HepG2 (cell line): ENCODE measurements at regions not wholly inside any gene's neighbourhood (a gene's known extent, or its start where the extent isn't known, plus 50 kb on each side); places are given as distances from the start of the nearest gene placed in this dataset.

ENCODE experiments used
- ATAC-seq: fragments of 200-7000 bp; cut with Tn5 transposase; 3 replicates; pipeline ENCODE4 v1.9.1; 2020; ENCODE audit warnings: mild to moderate bottlenecking, moderate library complexity
- BruUV-seq: library from RNA; stranded (reverse); fragments of 400-500 nt; replicated peaks from 2 replicates; lab custom pipeline; 2021; lab: Mats Ljungman, UMichigan
- CTCF ChIA-PET: fragments of 300-600 bp; formaldehyde crosslinking; extraction: SDS; loops from one replicate; lab custom pipeline; 2021; ENCODE audit warnings: low total read pairs, inconsistent platforms, low intra/inter-chr PET ratio; lab: Yijun Ruan, JAX
- POLR2A ChIA-PET: fragments of 350-600 bp; sonication (Branson Sonifier 250); formaldehyde crosslinking; loops from one replicate; lab custom pipeline; 2020; ENCODE audit warnings: antibody characterized with exemption, inconsistent platforms; lab: Yijun Ruan, JAX
- DNase-seq: peaks from one replicate; pipeline ENCODE4 v3.0.0-alpha.2; 2015; ENCODE audit warnings: low spot score
- FAIRE-seq: peaks from 3 replicates; lab custom pipeline; 2011; peaks lifted over from hg19 to GRCh38; lab: Jason Lieb, UNC
- H2AFZ ChIP-seq: one replicate; pipeline ENCODE4 v1.6.1; 2011; ENCODE audit warnings: low read length, inconsistent platforms
- H3K27ac ChIP-seq: fragments of 300-600 bp; 3 replicates; pipeline ENCODE4 v1.8.0; 2011; ENCODE audit warnings: mixed run types, mild to moderate bottlenecking, mixed read lengths, low read length, inconsistent platforms; ENCODE audit not compliant: insufficient read depth; ENCODE audit errors: extremely low read length
- H3K27me3 ChIP-seq, 2 experiments: fragments of 200-600 bp in 1 of 2; 2 replicates in 1 of 2; 3 replicates in 1 of 2; pipeline versions ENCODE4 v1.6.0 to v1.8.0; 2011; ENCODE audit warnings: low read length in 2 of 2, mild to moderate bottlenecking in 2 of 2, moderate library complexity in 2 of 2, inconsistent platforms in 1 of 2; ENCODE audit not compliant: insufficient read depth in 2 of 2, control insufficient read depth in 1 of 2
- H3K36me3 ChIP-seq, 2 experiments: fragments of 200-600 bp in 1 of 2; replicated peaks in 1 of 2; 2 replicates in 1 of 2; 3 replicates in 1 of 2; pipeline versions ENCODE4 v1.5.1 to v1.8.0; 2011; ENCODE audit warnings: low read length in 2 of 2, inconsistent platforms in 1 of 2; ENCODE audit not compliant: insufficient read depth in 2 of 2, control insufficient read depth in 1 of 2
- H3K4me1 ChIP-seq: 2 replicates; pipeline ENCODE4 v1.5.1; 2012; ENCODE audit warnings: low read length, inconsistent platforms; ENCODE audit not compliant: insufficient read depth
- H3K4me2 ChIP-seq: 2 replicates; pipeline ENCODE4 v1.6.0; 2011; ENCODE audit warnings: low read depth, low read length, inconsistent platforms
- H3K4me3 ChIP-seq, 3 experiments: fragments of 200-600 bp in 1 of 3; sonication (generic), shearing (Covaris generic) in 1 of 3; replicated peaks in 1 of 3; 2 replicates each; pipeline ENCODE4 v1.5.1; 2011 to 2016; ENCODE audit warnings: low read length in 3 of 3, inconsistent platforms in 2 of 3, low read depth in 2 of 3, mild to moderate bottlenecking in 2 of 3, control low read depth in 1 of 3, mixed read lengths in 1 of 3; ENCODE audit not compliant: insufficient read depth in 1 of 3
- H3K79me2 ChIP-seq: one replicate; pipeline ENCODE4 v1.6.1; 2011; ENCODE audit warnings: low read length, inconsistent platforms; ENCODE audit not compliant: insufficient read depth
- H3K9ac ChIP-seq: 2 replicates; pipeline ENCODE4 v1.6.0; 2011; ENCODE audit warnings: mild to moderate bottlenecking, low read depth, low read length, inconsistent platforms; ENCODE audit not compliant: insufficient read depth
- H3K9me3 ChIP-seq: 2 replicates; pipeline ENCODE4 v1.5.1; 2012; ENCODE audit warnings: mild to moderate bottlenecking, low read length
- H4K20me1 ChIP-seq: 2 replicates; pipeline ENCODE4 v1.6.0; 2011; ENCODE audit warnings: inconsistent platforms, mild to moderate bottlenecking, low read length, moderate library complexity; ENCODE audit not compliant: insufficient read depth
- ADNP ChIP-seq: sonication (generic); formaldehyde crosslinking; IDR thresholded peaks from 2 replicates; pipeline ENCODE4 v1.4.0; 2020; ENCODE audit warnings: missing genetic modification reagents
- AGO1 ChIP-seq: fragments of 200-400 bp; formaldehyde crosslinking; IDR thresholded peaks from 2 replicates; pipeline ENCODE4 v1.6.1; 2017; ENCODE audit warnings: mild to moderate bottlenecking, low read depth, low read length, moderate library complexity; ENCODE audit not compliant: poor library complexity, severe bottlenecking
- ATF4 ChIP-seq, 2 experiments: fragments of 450-650 bp in 1 of 2; sonication (generic) in 1 of 2; formaldehyde crosslinking; IDR thresholded peaks; 2 replicates each; pipeline versions ENCODE4 v1.5.0 to v1.8.0; 2020 to 2022; ENCODE audit warnings: mild to moderate bottlenecking in 1 of 2, missing genetic modification reagents in 1 of 2
- GTF2F1 ChIP-seq: fragments of 150-350 bp; IDR thresholded peaks from 2 replicates; pipeline ENCODE4 v1.6.1; 2014; ENCODE audit warnings: low read length
- JUND ChIP-seq: sonication (generic); formaldehyde crosslinking; IDR thresholded peaks from 2 replicates; pipeline ENCODE4 v1.8.0; 2022; ENCODE audit warnings: mild to moderate bottlenecking, missing genetic modification reagents
- MED1 ChIP-seq: sonication (generic); formaldehyde crosslinking; IDR thresholded peaks from 2 replicates; pipeline ENCODE4 v1.4.0; 2020; ENCODE audit warnings: missing genetic modification reagents
- PRMT3 ChIP-seq: sonication (generic); formaldehyde crosslinking; IDR thresholded peaks from 2 replicates; pipeline ENCODE4 v1.8.1; 2022; ENCODE audit warnings: low read depth, mild to moderate bottlenecking, moderate library complexity, missing genetic modification reagents, borderline replicate concordance
- TAF15 ChIP-seq: fragments of 200-400 bp; formaldehyde crosslinking; IDR thresholded peaks from one replicate; pipeline ENCODE4 v1.6.1; 2018; ENCODE audit warnings: mild to moderate bottlenecking, low read depth, low read length; ENCODE audit not compliant: poor library complexity, severe bottlenecking
- ZBTB42 ChIP-seq: sonication (generic); formaldehyde crosslinking; IDR thresholded peaks from 2 replicates; pipeline ENCODE4 v1.5.0; 2020; ENCODE audit warnings: mild to moderate bottlenecking, missing genetic modification reagents
- ZFP36 ChIP-seq: fragments of 150-350 bp; IDR thresholded peaks from 2 replicates; pipeline ENCODE4 v1.6.1; 2018; ENCODE audit warnings: borderline replicate concordance, low read length, low read depth; ENCODE audit not compliant: partially characterized antibody
- ZKSCAN8 ChIP-seq: IDR thresholded peaks from 2 replicates; pipeline ENCODE4 v1.6.1; 2016; ENCODE audit warnings: borderline replicate concordance, missing genetic modification reagents, missing compliant biosample characterization
- ZNF17 ChIP-seq: sonication (generic); formaldehyde crosslinking; IDR thresholded peaks from 2 replicates; pipeline ENCODE4 v1.5.0; 2020; ENCODE audit warnings: mild to moderate bottlenecking, missing genetic modification reagents
- ZNF251 ChIP-seq: sonication (generic); formaldehyde crosslinking; IDR thresholded peaks from 2 replicates; pipeline ENCODE4 v1.9.0; 2021; ENCODE audit warnings: mild to moderate bottlenecking, missing genetic modification reagents
- ZNF264 ChIP-seq: sonication (generic); formaldehyde crosslinking; IDR thresholded peaks from 2 replicates; pipeline ENCODE4 v1.4.0; 2020; ENCODE audit warnings: missing genetic modification reagents
- ZNF607 ChIP-seq: sonication (generic); formaldehyde crosslinking; IDR thresholded peaks from 2 replicates; pipeline ENCODE4 v1.5.1; 2020; ENCODE audit warnings: missing genetic modification reagents, mild to moderate bottlenecking, borderline replicate concordance
- ZSCAN5A ChIP-seq: sonication (generic); formaldehyde crosslinking; IDR thresholded peaks from 2 replicates; pipeline ENCODE4 v1.8.0; 2022; ENCODE audit warnings: mild to moderate bottlenecking, missing genetic modification reagents, borderline replicate concordance
- WGBS: methylation state at CpG from one replicate; pipeline ENCODE4 v1.1.6; 2017; ENCODE audit warnings: low lambda C conversion rate; 5-methylcytosine and 5-hydroxymethylcytosine counted together
- in situ Hi-C: cut with HindIII; loops from 2 replicates; pipeline ENCODE4 v1.10.0; 2017; ENCODE audit warnings: low pct_unique_long_range_greater_than_20kb; ENCODE audit not compliant: extremely low pct_ligation_motif_present
- intact Hi-C: fragments of 100-400 bp; cut with micrococcal nuclease; formaldehyde crosslinking; loops from one replicate; pipeline ENCODE4 v1.10.0; 2022; ENCODE audit not compliant: unreplicated experiment

- TF ChIP-seq ZNF251 (CRISPR knock-in tag) (no peak), ZFP36 (no peak), PRMT3 (CRISPR knock-in tag) (no peak), ZKSCAN8 (no peak), ZNF264 (CRISPR knock-in tag) (no peak), ADNP (CRISPR knock-in tag) (no peak), GTF2F1 (no peak), JUND (CRISPR knock-in tag) (no peak), TAF15 (no peak)
- DNase-seq (no peak), ATAC-seq (no peak), FAIRE-seq (no peak)
- Histone ChIP-seq H3K4me3 (no peak overlapping the region), H3K4me2 (no peak overlapping the region), H3K27ac (no peak overlapping the region), H3K36me3 (no peaks in the 10 kb centered on the region), H3K9me3 (peaks cover 12% of the 10 kb centered on the region), H3K4me1 (no peaks in the 10 kb centered on the region), H3K9ac (no peak overlapping the region), H2AFZ (no peak overlapping the region), H4K20me1 (no peaks in the 10 kb centered on the region), H3K27me3 (no peaks in the 10 kb centered on the region), H3K79me2 (no peaks in the 10 kb centered on the region)
- ChIA-PET POLR2A (no interaction called here), CTCF (no interaction called here)
- WGBS, result 16% methylated on average over 2 of the region's 2 CpGs
- no TSS peak for BruUV-seq
- in situ Hi-C loops, result no loop called here
- intact Hi-C loops, result no loop called here
These were observed 196.0 kb downstream of the CBLN1 start for GRCh38 chr16:49085686-49086085.

- FAIRE-seq (peak; percentile 69), ATAC-seq (no peak), DNase-seq (no peak)
- ChIA-PET CTCF (no interaction called here), POLR2A (no interaction called here)
- Histone ChIP-seq H4K20me1 (no peaks in the 10 kb centered on the region), H2AFZ (no peak overlapping the region), H3K9ac (no peak overlapping the region), H3K9me3 (peaks cover 12% of the 10 kb centered on the region), H3K79me2 (no peaks in the 10 kb centered on the region), H3K4me3 (no peak overlapping the region), H3K27ac (no peak overlapping the region), H3K4me2 (no peak overlapping the region), H3K27me3 (no peaks in the 10 kb centered on the region), H3K36me3 (no peaks in the 10 kb centered on the region), H3K4me1 (no peaks in the 10 kb centered on the region)
- in situ Hi-C loops (no loop called here), intact Hi-C loops (no loop called here)
- BruUV-seq, result no TSS peak
- no peak for TF ChIP-seq MED1 (CRISPR knock-in tag)
- TF ChIP-seq ZSCAN5A (CRISPR knock-in tag), result no peak
- TF ChIP-seq ATF4 (CRISPR knock-in tag; IDR thresholded peaks at IDR 0.05), result peak in 1 of 2 experiments; percentile 86; a peak in 2 of 4 replicates
- TF ChIP-seq ZBTB42 (CRISPR knock-in tag), result no peak
- no peak for TF ChIP-seq AGO1
- no peak for TF ChIP-seq ZNF17
- TF ChIP-seq ZNF607, result no peak
These were observed 196.8 kb downstream of the CBLN1 start for GRCh38 chr16:49084628-49085390.
